OCI-LY1 (cell line): ENCODE measurements at regions not wholly inside any gene's neighbourhood (a gene's known extent, or its start where the extent isn't known, plus 50 kb on each side); places are given as distances from the start of the nearest gene placed in this dataset.

Experiments used
- H2AFZ ChIP-seq: fragments of 200-600 bp; sonication (generic), shearing (Covaris generic); 2 replicates; pipeline ENCODE4 v1.6.0; 2014; ENCODE audit warnings: antibody characterized with exemption, mild to moderate bottlenecking, low read length
- H3F3A ChIP-seq: fragments of 200-600 bp; sonication (generic), shearing (Covaris generic); 2 replicates; pipeline ENCODE4 v1.6.0; 2014; ENCODE audit warnings: mild to moderate bottlenecking, antibody characterized with exemption, low read length, moderate library complexity; ENCODE audit not compliant: insufficient read depth
- H3K27ac ChIP-seq: fragments of 200-600 bp; sonication (generic); 2 replicates; pipeline ENCODE4 v1.5.1; 2014; ENCODE audit warnings: low read length, mixed run types, mild to moderate bottlenecking, low read depth; ENCODE audit not compliant: poor library complexity, severe bottlenecking
- H3K27me3 ChIP-seq: fragments of 200-600 bp; sonication (generic); 2 replicates; pipeline ENCODE4 v1.6.0; 2014; ENCODE audit warnings: antibody characterized with exemption, mild to moderate bottlenecking, low read length, moderate library complexity; ENCODE audit not compliant: insufficient read depth
- H3K36me3 ChIP-seq: fragments of 200-600 bp; sonication (generic); 2 replicates; pipeline ENCODE4 v1.6.1; 2014; ENCODE audit warnings: mild to moderate bottlenecking, antibody characterized with exemption, low read length, moderate library complexity, mixed read lengths; ENCODE audit not compliant: insufficient read depth
- H3K4me1 ChIP-seq: fragments of 200-600 bp; sonication (generic); 2 replicates; pipeline ENCODE4 v1.5.1; 2014; ENCODE audit warnings: mild to moderate bottlenecking, low read length, moderate library complexity; ENCODE audit not compliant: insufficient read depth, severe bottlenecking
- H3K4me2 ChIP-seq: fragments of 200-600 bp; sonication (generic), shearing (Covaris generic); 2 replicates; pipeline ENCODE4 v1.6.1; 2014; ENCODE audit warnings: low read length
- H3K4me3 ChIP-seq: fragments of 200-600 bp; sonication (generic); 2 replicates; pipeline ENCODE4 v1.5.1; 2014; ENCODE audit warnings: low read length, low read depth, mild to moderate bottlenecking, mixed read lengths; ENCODE audit not compliant: poor library complexity, severe bottlenecking
- H3K79me2 ChIP-seq: fragments of 200-600 bp; shearing (Covaris generic); 2 replicates; pipeline ENCODE4 v1.6.1; 2016; ENCODE audit warnings: mixed run types, low read length, mixed read lengths; ENCODE audit not compliant: insufficient read depth
- H3K9ac ChIP-seq: fragments of 200-600 bp; sonication (generic), shearing (Covaris generic); 2 replicates; pipeline ENCODE4 v1.6.1; 2014; ENCODE audit warnings: mild to moderate bottlenecking, low read length, mixed read lengths
- H3K9me2 ChIP-seq: fragments of 200-600 bp; sonication (generic), shearing (Covaris generic); 2 replicates; pipeline ENCODE4 v1.6.1; 2014; ENCODE audit warnings: low read depth, mild to moderate bottlenecking, low read length, mixed read lengths
- H3K9me3 ChIP-seq: fragments of 200-600 bp; shearing (Covaris generic); 2 replicates; pipeline ENCODE4 v1.6.1; 2014; ENCODE audit warnings: low read length, mixed read lengths
- H4K20me1 ChIP-seq: fragments of 200-600 bp; sonication (generic), shearing (Covaris generic); 2 replicates; pipeline ENCODE4 v1.6.0; 2016; ENCODE audit warnings: mild to moderate bottlenecking, low read length; ENCODE audit not compliant: insufficient read depth
- CTCF ChIP-seq: fragments of 200-600 bp; sonication (generic), shearing (Covaris generic); IDR thresholded peaks from 2 replicates; pipeline ENCODE4 v1.5.1; 2017; ENCODE audit warnings: mild to moderate bottlenecking, antibody characterized with exemption, low read length, moderate library complexity, mixed read lengths
- EZH2 ChIP-seq: fragments of 200-600 bp; sonication (generic), shearing (Covaris generic); IDR thresholded peaks from 2 replicates; pipeline ENCODE4 v1.8.0; 2017; ENCODE audit warnings: borderline replicate concordance, mixed run types, mild to moderate bottlenecking, antibody characterized with exemption, low read length, moderate library complexity, mixed read lengths

DNA sequence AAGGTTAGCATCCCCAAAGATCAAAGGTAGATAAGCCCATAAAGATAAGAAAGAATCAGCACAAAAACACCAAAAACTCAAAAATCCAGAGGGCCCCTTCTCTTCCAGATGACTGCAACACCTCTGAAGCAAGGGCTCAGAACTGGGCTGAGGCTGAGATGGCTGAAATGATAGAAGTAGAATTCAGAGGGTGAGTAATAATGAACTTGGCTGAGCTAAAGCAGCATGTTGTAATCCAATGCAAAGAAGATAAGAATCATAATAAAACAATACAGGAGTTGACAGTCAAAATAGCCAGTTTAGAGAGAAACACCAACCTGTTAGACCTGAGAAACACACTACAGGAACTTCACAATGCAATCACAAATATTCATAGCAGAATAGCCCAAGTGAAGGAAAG, 406.9 kb upstream of the CXADR start:
- Histone ChIP-seq H3K9me2 (no peaks in the 10 kb centered on the region), H3K36me3 (no peaks in the 10 kb centered on the region), H3K27me3 (no peaks in the 10 kb centered on the region), H3K4me1 (no peaks in the 10 kb centered on the region), H3F3A (no peaks in the 10 kb centered on the region), H2AFZ (no peak overlapping the region), H3K9me3 (no peaks in the 10 kb centered on the region), H3K4me3 (no peak overlapping the region), H3K79me2 (no peaks in the 10 kb centered on the region), H3K9ac (no peak overlapping the region), H3K27ac (no peak overlapping the region), H3K4me2 (no peak overlapping the region), H4K20me1 (no peaks in the 10 kb centered on the region)
- TF ChIP-seq EZH2 (no peak), CTCF (no peak)

DNA sequence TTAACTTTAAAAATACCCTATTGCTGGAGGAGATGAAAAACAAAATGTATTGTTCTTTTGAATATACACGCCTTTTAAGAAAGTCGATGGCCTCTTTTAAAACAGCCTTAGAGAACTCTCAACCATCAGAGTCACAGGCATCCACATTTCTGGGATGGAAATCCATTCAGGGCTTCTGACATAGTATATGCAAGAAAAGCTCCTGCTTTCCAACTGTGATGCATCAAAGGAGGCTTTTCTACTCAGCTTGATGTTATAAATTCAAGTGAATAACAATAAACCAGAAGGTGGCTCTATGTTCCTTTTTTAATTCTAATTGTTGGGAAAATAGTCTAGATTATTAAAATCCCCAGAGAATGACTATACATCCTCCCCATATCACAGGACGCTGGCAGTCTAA, 398.8 kb upstream of the CXADR start:
- H3K4me3 ChIP-seq: no peak overlapping the region
- TF ChIP-seq EZH2 (no peak), CTCF (no peak)

DNA sequence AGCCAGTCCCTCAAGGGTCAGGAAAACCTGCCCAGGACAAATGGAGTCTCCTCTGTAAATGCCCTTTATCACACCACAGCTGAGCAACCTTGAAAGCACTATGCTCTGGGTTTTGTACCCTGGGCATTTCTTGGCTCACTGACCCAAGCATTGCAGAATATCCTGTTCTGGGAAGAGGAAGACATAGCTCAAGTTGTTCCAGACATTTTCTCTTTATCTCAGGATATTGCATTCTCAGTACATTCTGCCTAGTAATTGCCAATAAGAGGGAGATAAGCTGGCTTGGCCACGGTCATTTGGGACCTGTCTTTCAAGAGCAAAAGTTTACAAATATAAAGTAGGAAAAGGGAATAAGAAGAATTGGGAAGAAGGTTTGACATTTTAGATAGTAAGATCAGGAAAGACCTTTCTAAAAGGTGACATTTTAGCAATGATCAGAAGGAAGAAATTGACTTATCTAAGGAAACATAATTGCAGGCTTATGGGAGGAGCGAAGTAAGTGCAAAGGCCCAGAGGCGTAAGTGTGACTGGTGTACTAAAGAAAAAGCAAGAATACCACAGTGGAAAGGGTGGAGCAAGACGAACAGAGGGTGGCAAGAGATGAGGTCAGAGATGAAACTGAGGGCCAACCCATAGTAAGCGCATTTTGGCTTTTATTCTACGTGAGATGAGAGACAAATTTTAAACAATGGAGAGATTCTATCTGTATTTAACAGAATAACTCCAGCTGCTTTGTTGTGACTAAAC, 394.0 kb upstream of the CXADR start:
- Histone ChIP-seq H3K79me2 (no peaks in the 10 kb centered on the region), H3K9ac (no peak overlapping the region), H3K27ac (no peak overlapping the region), H3K36me3 (no peaks in the 10 kb centered on the region), H3F3A (no peaks in the 10 kb centered on the region), H2AFZ (no peak overlapping the region), H3K4me1 (no peaks in the 10 kb centered on the region), H4K20me1 (no peaks in the 10 kb centered on the region), H3K27me3 (no peaks in the 10 kb centered on the region), H3K9me2 (no peaks in the 10 kb centered on the region), H3K4me3 (no peak overlapping the region), H3K4me2 (no peak overlapping the region), H3K9me3 (no peaks in the 10 kb centered on the region)
- TF ChIP-seq EZH2 (no peak), CTCF (no peak)

More for the DNA sequence above, 398.8 kb upstream of the CXADR start:
- Histone ChIP-seq H3K27ac (no peak overlapping the region), H3K4me1 (no peaks in the 10 kb centered on the region), H3K9me3 (no peaks in the 10 kb centered on the region), H3K9me2 (no peaks in the 10 kb centered on the region), H4K20me1 (no peaks in the 10 kb centered on the region), H3K4me2 (no peak overlapping the region), H2AFZ (no peak overlapping the region), H3K9ac (no peak overlapping the region), H3K79me2 (no peaks in the 10 kb centered on the region), H3K27me3 (no peaks in the 10 kb centered on the region), H3F3A (no peaks in the 10 kb centered on the region), H3K36me3 (no peaks in the 10 kb centered on the region)
